ENCODE measurements at regions not wholly inside any gene's neighbourhood (a gene's known extent, or its start where the extent isn't known, plus 50 kb on each side); places are given as distances from the start of the nearest gene placed in this dataset.

- TF ChIP-seq CTCF (conservative IDR thresholded peaks at IDR 0.05; ENCODE audit: low read length) (no peak), EZH2phosphoT487 (IDR thresholded peaks at IDR 0.05; ENCODE audit: borderline replicate concordance, low read depth, low read length) (no peak)
These were observed 136.8 kb downstream of the TENT4A start for GRCh38 chr5:6850106-6850432.
